CD14-positive monocyte (primary cell): ENCODE measurements at regions not wholly inside any gene's neighbourhood (a gene's known extent, or its start where the extent isn't known, plus 50 kb on each side); places are given as distances from the start of the nearest gene placed in this dataset.

Source experiments
- DNase-seq, 3 donors: peaks; one replicate each; pipeline ENCODE4 v3.0.0-alpha.2; 2011 to 2022
- H2AFZ ChIP-seq: 2 replicates; pipeline ENCODE4 v1.6.0; 2012; ENCODE audit warnings: mild to moderate bottlenecking, low read depth, low read length, inconsistent platforms; ENCODE audit not compliant: insufficient read depth, poor library complexity, severe bottlenecking
- H3K27ac ChIP-seq, 2 donors: 1 replicate in 1 of 2; 2 replicates in 1 of 2; pipeline ENCODE4 v1.5.1; 2012 to 2013; ENCODE audit warnings: low read length in 2 of 2, control low read depth in 1 of 2, inconsistent platforms in 1 of 2, low read depth in 1 of 2, mild to moderate bottlenecking in 1 of 2
- H3K27me3 ChIP-seq, 2 donors: one replicate each; pipeline versions ENCODE4 v1.6.0 to v1.6.1; 2011 to 2013; ENCODE audit warnings: low read length in 2 of 2; ENCODE audit not compliant: control insufficient read depth in 2 of 2, insufficient read depth in 2 of 2
- H3K36me3 ChIP-seq, 2 donors: replicated peaks in 1 of 2; 1 replicate in 1 of 2; 2 replicates in 1 of 2; pipeline versions ENCODE4 v1.5.1 to v1.6.1; 2012 to 2013; ENCODE audit warnings: low read length in 2 of 2, control low read depth in 1 of 2, inconsistent platforms in 1 of 2, mild to moderate bottlenecking in 1 of 2; ENCODE audit not compliant: insufficient read depth in 2 of 2, control insufficient read depth in 1 of 2
- H3K4me1 ChIP-seq, 2 donors: 1 replicate in 1 of 2; 2 replicates in 1 of 2; pipeline versions ENCODE4 v1.5.1 to v1.6.1; 2012 to 2013; ENCODE audit warnings: low read length in 2 of 2, control low read depth in 1 of 2, inconsistent platforms in 1 of 2, mild to moderate bottlenecking in 1 of 2, moderate library complexity in 1 of 2; ENCODE audit not compliant: insufficient read depth in 2 of 2, control insufficient read depth in 1 of 2
- H3K4me2 ChIP-seq: replicated peaks from 2 replicates; pipeline ENCODE3; 2012; ENCODE audit warnings: low read length, moderate library complexity, mild to moderate bottlenecking; ENCODE audit not compliant: poor library complexity, severe bottlenecking; ENCODE audit errors: extremely low read depth
- H3K4me3 ChIP-seq, 3 experiments: fragments of 200-600 bp in 1 of 3; sonication (generic) in 1 of 3; replicated peaks in 1 of 3; 1 replicate in 2 of 3; 2 replicates in 1 of 3; pipeline ENCODE4 v1.5.1; 2011 to 2013; ENCODE audit warnings: low read length in 3 of 3, mild to moderate bottlenecking in 3 of 3, control low read depth in 2 of 3, low read depth in 2 of 3, inconsistent platforms in 1 of 3, moderate library complexity in 1 of 3
- H3K79me2 ChIP-seq: 2 replicates; pipeline ENCODE4 v1.6.0; 2012; ENCODE audit warnings: mild to moderate bottlenecking, control low read depth, inconsistent platforms, low read length, moderate library complexity; ENCODE audit not compliant: insufficient read depth
- H3K9ac ChIP-seq: 2 replicates; pipeline ENCODE4 v1.6.0; 2017; ENCODE audit warnings: low read length, mild to moderate bottlenecking; ENCODE audit not compliant: insufficient read depth, poor library complexity, severe bottlenecking
- H3K9me3 ChIP-seq, 2 donors: replicated peaks in 1 of 2; 1 replicate in 1 of 2; 2 replicates in 1 of 2; pipeline versions ENCODE4 v1.5.1 to v1.6.1; 2012 to 2013; ENCODE audit warnings: low read length in 2 of 2, control low read depth in 1 of 2; ENCODE audit not compliant: control insufficient read depth in 1 of 2, insufficient read depth in 1 of 2
- H4K20me1 ChIP-seq: 2 replicates; pipeline ENCODE4 v1.6.0; 2012; ENCODE audit warnings: mild to moderate bottlenecking, low read length, control low read depth, moderate library complexity; ENCODE audit not compliant: insufficient read depth
- H3K27ac Mint-ChIP-seq, 7 donors: one replicate each; pipeline ENCODE4 v1.8.0; 2020; ENCODE audit warnings: mild to moderate bottlenecking in 7 of 7, mixed read lengths in 7 of 7, moderate library complexity in 6 of 7, inconsistent platforms in 2 of 7
- H3K27me3 Mint-ChIP-seq, 3 donors: one replicate each; pipeline ENCODE4 v1.8.0; 2021 to 2022; ENCODE audit warnings: low read depth in 3 of 3, mild to moderate bottlenecking in 3 of 3, mixed read lengths in 3 of 3, moderate library complexity in 3 of 3, inconsistent platforms in 1 of 3
- H3K36me3 Mint-ChIP-seq, 2 donors: one replicate each; pipeline ENCODE4 v1.8.0; 2020; ENCODE audit warnings: mixed read lengths in 2 of 2, inconsistent platforms in 1 of 2, mild to moderate bottlenecking in 1 of 2
- H3K4me1 Mint-ChIP-seq: one replicate; pipeline ENCODE4 v1.8.0; 2020; ENCODE audit warnings: mild to moderate bottlenecking, mixed read lengths
- H3K4me3 Mint-ChIP-seq, 2 donors: one replicate each; pipeline ENCODE4 v1.8.0; 2020; ENCODE audit warnings: mild to moderate bottlenecking in 2 of 2, mixed read lengths in 2 of 2, moderate library complexity in 1 of 2
- H3K9me3 Mint-ChIP-seq, 7 donors: one replicate each; pipeline ENCODE4 v1.8.0; 2020 to 2022; ENCODE audit warnings: mixed read lengths in 7 of 7, mild to moderate bottlenecking in 6 of 7, moderate library complexity in 6 of 7, inconsistent platforms in 2 of 7
- CTCF ChIP-seq: fragments of 200-600 bp; IDR thresholded peaks from one replicate; pipeline ENCODE4 v1.8.0; 2022; ENCODE audit warnings: antibody characterized with exemption, mild to moderate bottlenecking
- WGBS: methylation state at CpG from one replicate; pipeline ENCODE4 v1.1.5; 2013; ENCODE audit warnings: missing lambda C conversion rate; ENCODE audit not compliant: insufficient coverage; 5-methylcytosine and 5-hydroxymethylcytosine counted together
- intact Hi-C, 2 donors: fragments of 100-400 bp; cut with micrococcal nuclease; formaldehyde crosslinking; loops; one replicate each; pipeline versions ENCODE4 v1.15.0 to v1.15.1; 2023

- no peaks in the 10 kb centered on the region for H3K36me3 ChIP-seq
- Mint-ChIP-seq H3K36me3 (no peaks in the 10 kb centered on the region), H3K4me3 (no peak overlapping the region), H3K27ac (no peak overlapping the region), H3K9me3 (peaks cover 0 to 4% (median 0%) of the 10 kb centered on the region in 7 donors), H3K27me3 (peaks cover 8 to 15% (median 8%) of the 10 kb centered on the region in 3 donors), H3K4me1 (peaks cover 12% of the 10 kb centered on the region)
- H3K4me2 ChIP-seq, result no peak overlapping the region
- H3K4me3 ChIP-seq, result no peak overlapping the region
- H3K9ac ChIP-seq, result no peak overlapping the region
- intact Hi-C loops, result no loop called here
- H2AFZ ChIP-seq, result no peak overlapping the region
- WGBS, result 93% methylated on average over 3 of the region's 4 CpGs
- H3K79me2 ChIP-seq, result no peaks in the 10 kb centered on the region
- H4K20me1 ChIP-seq, result no peaks in the 10 kb centered on the region
- no peak for DNase-seq
- peaks cover 11 to 20% of the 10 kb centered on the region in 2 donors for H3K4me1 ChIP-seq
- H3K27me3 ChIP-seq, result no peaks in the 10 kb centered on the region
- no peak overlapping the region for H3K27ac ChIP-seq
- no peaks in the 10 kb centered on the region for H3K9me3 ChIP-seq
- no peak for TF ChIP-seq CTCF
These were observed 58.0 kb upstream of the MRTFB start for GRCh38 chr16:14013145-14013570.

- Mint-ChIP-seq H3K36me3 (no peaks in the 10 kb centered on the region), H3K9me3 (peaks cover 0 to 4% (median 0%) of the 10 kb centered on the region in 7 donors)
These were observed 57.4 kb upstream of the MRTFB start for GRCh38 chr16:14013571-14014283.

More at GRCh38 chr16:14013571-14014283, 57.4 kb upstream of the MRTFB start:
- Histone ChIP-seq H3K9me3 (no peaks in the 10 kb centered on the region), H3K79me2 (no peaks in the 10 kb centered on the region), H3K4me1 (peaks cover 11 to 20% of the 10 kb centered on the region in 2 donors), H4K20me1 (no peaks in the 10 kb centered on the region), H3K36me3 (no peaks in the 10 kb centered on the region), H3K27ac (no peak overlapping the region), H3K27me3 (no peaks in the 10 kb centered on the region), H3K4me3 (no peak overlapping the region), H2AFZ (no peak overlapping the region), H3K4me2 (no peak overlapping the region), H3K9ac (no peak overlapping the region)
- peak overlapping the region in 1 of 2 donors; percentile 46 for H3K4me3 Mint-ChIP-seq
- H3K27me3 Mint-ChIP-seq, result peaks cover 8 to 15% (median 9%) of the 10 kb centered on the region in 3 donors
- no peak for TF ChIP-seq CTCF
- intact Hi-C loops, result no loop called here
- no peak overlapping the region for H3K27ac Mint-ChIP-seq
- H3K4me1 Mint-ChIP-seq, result peaks cover 12% of the 10 kb centered on the region
- no peak for DNase-seq
- WGBS, result 97% methylated on average over 6 of the region's 13 CpGs
